Hepatocyte (in vitro differentiated cells): ENCODE measurements at regions not wholly inside any gene's neighbourhood (a gene's known extent, or its start where the extent isn't known, plus 50 kb on each side); places are given as distances from the start of the nearest gene placed in this dataset.

Experiments used
- DNase-seq: peaks from one replicate; pipeline ENCODE4 v3.0.0-alpha.2; 2016; ENCODE audit warnings: low spot score
- H2AFZ ChIP-seq: fragments of 200-600 bp; sonication (generic); 2 replicates; pipeline ENCODE4 v1.6.0; 2016; ENCODE audit warnings: antibody characterized with exemption, mild to moderate bottlenecking
- H3K27ac ChIP-seq: fragments of 200-600 bp; sonication (generic); 2 replicates; pipeline ENCODE4 v1.5.1; 2016; ENCODE audit warnings: mild to moderate bottlenecking
- H3K27me3 ChIP-seq: fragments of 200-600 bp; sonication (generic); 2 replicates; pipeline ENCODE4 v1.6.1; 2016
- H3K36me3 ChIP-seq: fragments of 200-600 bp; sonication (generic); replicated peaks from 2 replicates; pipeline ENCODE4 v1.5.1; 2016; ENCODE audit warnings: low read depth; ENCODE audit not compliant: insufficient read depth
- H3K4me1 ChIP-seq: fragments of 200-600 bp; sonication (generic); 2 replicates; pipeline ENCODE4 v1.5.1; 2016; ENCODE audit warnings: mild to moderate bottlenecking, moderate library complexity; ENCODE audit not compliant: insufficient read depth
- H3K4me2 ChIP-seq: fragments of 200-600 bp; sonication (generic); 2 replicates; pipeline ENCODE4 v1.6.0; 2016
- H3K4me3 ChIP-seq: fragments of 200-600 bp; sonication (generic); 2 replicates; pipeline ENCODE4 v1.5.1; 2016; ENCODE audit warnings: mild to moderate bottlenecking
- H3K79me2 ChIP-seq: fragments of 200-600 bp; sonication (generic); 2 replicates; pipeline ENCODE4 v1.6.0; 2017; ENCODE audit warnings: mild to moderate bottlenecking
- H3K9me2 ChIP-seq: fragments of 200-600 bp; sonication (generic); replicated peaks from 2 replicates; pipeline ENCODE4 v1.6.0; 2017; ENCODE audit warnings: mild to moderate bottlenecking; ENCODE audit not compliant: insufficient read depth
- H3K9me3 ChIP-seq: fragments of 200-600 bp; sonication (generic); 2 replicates; pipeline ENCODE4 v1.5.1; 2016; ENCODE audit warnings: low read depth, mild to moderate bottlenecking
- H4K20me1 ChIP-seq: fragments of 200-600 bp; sonication (generic); 2 replicates; pipeline ENCODE4 v1.6.0; 2016; ENCODE audit warnings: mild to moderate bottlenecking; ENCODE audit not compliant: insufficient read depth, poor library complexity, severe bottlenecking
- EZH2 ChIP-seq: fragments of 200-600 bp; sonication (generic); IDR thresholded peaks from 2 replicates; pipeline ENCODE4 v1.6.1; 2016; ENCODE audit warnings: antibody characterized with exemption, mild to moderate bottlenecking, borderline replicate concordance
- EZH2phosphoT487 ChIP-seq: fragments of 200-600 bp; sonication (generic); IDR thresholded peaks from one replicate; pipeline ENCODE4 v1.6.1; 2018; ENCODE audit warnings: antibody characterized with exemption, mild to moderate bottlenecking, low read depth, moderate library complexity; ENCODE audit not compliant: unreplicated experiment, severe bottlenecking
- WGBS: methylation state at CpG from one replicate; pipeline ENCODE4 v1.1.6; 2016; ENCODE audit warnings: low lambda C conversion rate; ENCODE audit errors: missing lambda C conversion rate; 5-methylcytosine and 5-hydroxymethylcytosine counted together
- TF ChIP-seq, protein P1 (sequence below): fragments of 200-600 bp; sonication (generic); IDR thresholded peaks from 2 replicates; pipeline ENCODE4 v1.5.1; 2016; ENCODE audit warnings: antibody characterized with exemption, mild to moderate bottlenecking; ENCODE audit not compliant: poor library complexity

DNA sequence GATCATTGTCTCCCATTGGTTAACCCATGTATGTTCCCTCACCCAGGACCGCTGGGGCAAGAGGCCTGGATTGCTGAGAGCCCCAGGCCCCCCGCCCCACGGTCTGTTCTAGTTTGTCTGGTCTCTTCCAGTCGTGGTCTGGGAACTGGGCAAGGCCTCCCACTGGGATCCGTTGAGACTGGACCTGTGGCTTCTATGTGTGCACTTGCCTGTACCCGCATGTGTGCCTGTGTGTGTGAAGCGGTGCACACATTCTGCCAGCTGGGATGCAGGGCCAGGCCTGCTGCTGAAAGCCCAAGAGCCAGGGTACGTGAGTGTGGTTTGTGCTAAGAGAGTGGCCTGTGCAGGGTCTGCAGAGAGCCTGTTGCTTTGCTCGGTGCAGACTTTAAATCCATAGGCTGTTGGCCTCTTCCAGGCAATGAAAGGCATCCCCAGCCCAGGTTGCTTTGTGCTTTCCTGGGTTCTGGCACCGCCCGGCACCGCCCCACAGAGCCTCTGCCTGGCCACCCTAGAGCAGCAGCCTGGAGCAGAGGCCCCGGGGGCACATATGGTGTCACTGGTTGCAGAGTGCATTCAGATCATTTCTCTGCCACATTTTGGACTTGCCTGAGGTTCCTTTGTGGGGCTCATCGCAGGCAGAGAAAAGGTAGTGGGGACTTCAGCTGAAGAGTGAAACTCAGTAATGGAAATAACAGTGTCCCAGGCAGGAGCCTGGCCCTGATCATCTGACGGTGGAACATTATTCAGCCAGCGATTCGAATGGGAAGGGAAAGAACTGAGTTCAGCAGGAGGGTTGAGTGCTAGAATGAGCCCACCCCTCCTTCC is 215.5 kb downstream of the GLRX3 start:
- H2AFZ ChIP-seq = no peak overlapping the region
- no peak overlapping the region for H3K4me2 ChIP-seq
- no peaks in the 10 kb centered on the region for H3K9me3 ChIP-seq
- H3K4me3 ChIP-seq = no peak overlapping the region
- TF ChIP-seq, protein P1, sequence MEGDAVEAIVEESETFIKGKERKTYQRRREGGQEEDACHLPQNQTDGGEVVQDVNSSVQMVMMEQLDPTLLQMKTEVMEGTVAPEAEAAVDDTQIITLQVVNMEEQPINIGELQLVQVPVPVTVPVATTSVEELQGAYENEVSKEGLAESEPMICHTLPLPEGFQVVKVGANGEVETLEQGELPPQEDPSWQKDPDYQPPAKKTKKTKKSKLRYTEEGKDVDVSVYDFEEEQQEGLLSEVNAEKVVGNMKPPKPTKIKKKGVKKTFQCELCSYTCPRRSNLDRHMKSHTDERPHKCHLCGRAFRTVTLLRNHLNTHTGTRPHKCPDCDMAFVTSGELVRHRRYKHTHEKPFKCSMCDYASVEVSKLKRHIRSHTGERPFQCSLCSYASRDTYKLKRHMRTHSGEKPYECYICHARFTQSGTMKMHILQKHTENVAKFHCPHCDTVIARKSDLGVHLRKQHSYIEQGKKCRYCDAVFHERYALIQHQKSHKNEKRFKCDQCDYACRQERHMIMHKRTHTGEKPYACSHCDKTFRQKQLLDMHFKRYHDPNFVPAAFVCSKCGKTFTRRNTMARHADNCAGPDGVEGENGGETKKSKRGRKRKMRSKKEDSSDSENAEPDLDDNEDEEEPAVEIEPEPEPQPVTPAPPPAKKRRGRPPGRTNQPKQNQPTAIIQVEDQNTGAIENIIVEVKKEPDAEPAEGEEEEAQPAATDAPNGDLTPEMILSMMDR = no peak
- no peak for TF ChIP-seq EZH2phosphoT487
- TF ChIP-seq EZH2 = no peak
- DNase-seq = no peak
- H3K27me3 ChIP-seq = no peaks in the 10 kb centered on the region
- no peaks in the 10 kb centered on the region for H4K20me1 ChIP-seq
- H3K9me2 ChIP-seq = no peaks in the 10 kb centered on the region
- H3K79me2 ChIP-seq = no peaks in the 10 kb centered on the region
- 85% methylated on average over 17 of the region's 17 CpGs for WGBS
- H3K27ac ChIP-seq = no peak overlapping the region
- no peaks in the 10 kb centered on the region for H3K36me3 ChIP-seq
- no peaks in the 10 kb centered on the region for H3K4me1 ChIP-seq

GRCh38 chr10:130352291-130352645 is 216.1 kb downstream of the GLRX3 start:
- no peak for DNase-seq
- Histone ChIP-seq H3K9me2 (no peaks in the 10 kb centered on the region), H3K4me3 (no peak overlapping the region), H3K27me3 (no peaks in the 10 kb centered on the region), H3K36me3 (no peaks in the 10 kb centered on the region), H3K4me1 (no peaks in the 10 kb centered on the region), H3K79me2 (no peaks in the 10 kb centered on the region), H4K20me1 (no peaks in the 10 kb centered on the region), H3K4me2 (no peak overlapping the region), H2AFZ (no peak overlapping the region), H3K27ac (no peak overlapping the region), H3K9me3 (no peaks in the 10 kb centered on the region)
- WGBS = 62% methylated on average over 9 of the region's 9 CpGs
- TF ChIP-seq EZH2 (no peak), EZH2phosphoT487 (no peak)
- TF ChIP-seq, protein P1 = no peak

DNA sequence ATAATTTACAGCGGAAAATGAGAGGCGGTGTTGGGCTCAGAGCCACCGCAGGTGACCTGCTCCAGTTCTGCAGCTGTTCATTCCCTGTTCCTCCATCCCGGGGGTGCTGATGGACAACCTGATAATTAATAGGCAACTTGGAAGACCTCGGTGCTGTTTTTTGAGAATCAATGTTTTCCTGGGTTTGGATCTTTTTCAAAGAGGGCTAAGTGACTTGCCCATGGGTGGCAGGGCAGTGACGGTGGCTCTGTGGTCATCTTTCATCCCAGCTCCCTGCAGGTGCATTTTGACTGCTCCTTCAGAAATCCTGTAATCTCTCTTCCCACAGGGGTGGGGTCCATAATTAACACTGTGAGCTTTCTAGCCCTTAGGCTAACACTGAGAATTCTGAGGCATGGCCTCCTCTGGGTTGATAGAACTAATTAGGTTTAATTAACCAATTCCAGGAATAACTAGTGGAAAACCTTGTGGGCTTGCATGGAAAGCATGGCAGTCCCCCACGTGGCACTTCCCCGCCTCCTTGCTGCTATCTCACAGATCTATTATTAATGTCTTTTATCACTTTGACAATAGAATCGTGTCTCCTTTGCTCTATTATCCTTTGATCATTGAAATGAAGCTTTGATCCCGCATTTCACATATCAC is 217.9 kb downstream of the GLRX3 start:
- Histone ChIP-seq H3K27me3 (no peaks in the 10 kb centered on the region), H2AFZ (no peak overlapping the region), H4K20me1 (no peaks in the 10 kb centered on the region), H3K4me3 (no peak overlapping the region), H3K9me3 (no peaks in the 10 kb centered on the region), H3K4me2 (no peak overlapping the region), H3K27ac (no peak overlapping the region), H3K79me2 (no peaks in the 10 kb centered on the region), H3K9me2 (no peaks in the 10 kb centered on the region), H3K36me3 (no peaks in the 10 kb centered on the region), H3K4me1 (no peaks in the 10 kb centered on the region)
- WGBS = 85% methylated on average over 10 of the region's 10 CpGs
- no peak for DNase-seq
- TF ChIP-seq EZH2phosphoT487 (no peak), EZH2 (no peak)
- TF ChIP-seq, protein P1 = no peak
